ENCODE measurements at regions not wholly inside any gene's neighbourhood (a gene's known extent, or its start where the extent isn't known, plus 50 kb on each side); places are given as distances from the start of the nearest gene placed in this dataset.

DNA sequence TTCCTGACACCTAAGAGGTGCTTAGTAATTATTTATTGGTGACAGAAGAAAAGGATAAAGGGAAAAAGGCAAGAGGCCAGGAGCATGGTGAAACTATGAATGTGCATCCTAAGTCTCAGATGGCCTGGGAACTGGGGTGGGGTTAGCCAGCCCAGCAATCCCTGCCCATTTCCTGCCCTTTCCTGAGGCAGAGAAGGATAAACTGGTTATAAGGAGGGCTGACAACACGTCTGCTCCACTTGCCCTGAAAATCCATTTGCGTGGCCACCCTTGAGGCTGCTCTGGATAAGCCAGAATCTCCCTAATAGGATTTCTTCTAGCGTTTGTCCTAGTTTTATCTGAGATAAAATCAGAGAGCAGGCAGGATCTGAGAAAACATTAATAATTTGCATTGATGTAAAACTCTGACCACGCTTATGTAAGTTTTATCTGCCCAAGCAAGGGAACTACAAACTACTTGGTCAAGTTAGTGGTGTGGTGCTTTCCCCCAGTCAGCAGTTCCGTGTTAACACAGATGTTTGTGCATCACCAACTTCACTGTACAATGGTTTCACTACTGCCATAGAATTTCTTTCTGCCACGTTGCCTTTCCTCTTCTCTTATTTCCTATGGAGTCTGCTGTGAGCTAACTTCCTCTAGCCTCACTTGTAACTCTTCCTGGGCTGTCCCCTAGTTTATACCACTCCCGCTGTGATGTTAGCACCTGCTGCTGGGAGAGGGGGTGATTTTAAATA, 392.7 kb downstream of the RPS29 start:
- H3K27ac ChIP-seq: no peak overlapping the region

GRCh38 chr14:49191380-49191779, 394.8 kb downstream of the RPS29 start:
- TF ChIP-seq, protein P1, sequence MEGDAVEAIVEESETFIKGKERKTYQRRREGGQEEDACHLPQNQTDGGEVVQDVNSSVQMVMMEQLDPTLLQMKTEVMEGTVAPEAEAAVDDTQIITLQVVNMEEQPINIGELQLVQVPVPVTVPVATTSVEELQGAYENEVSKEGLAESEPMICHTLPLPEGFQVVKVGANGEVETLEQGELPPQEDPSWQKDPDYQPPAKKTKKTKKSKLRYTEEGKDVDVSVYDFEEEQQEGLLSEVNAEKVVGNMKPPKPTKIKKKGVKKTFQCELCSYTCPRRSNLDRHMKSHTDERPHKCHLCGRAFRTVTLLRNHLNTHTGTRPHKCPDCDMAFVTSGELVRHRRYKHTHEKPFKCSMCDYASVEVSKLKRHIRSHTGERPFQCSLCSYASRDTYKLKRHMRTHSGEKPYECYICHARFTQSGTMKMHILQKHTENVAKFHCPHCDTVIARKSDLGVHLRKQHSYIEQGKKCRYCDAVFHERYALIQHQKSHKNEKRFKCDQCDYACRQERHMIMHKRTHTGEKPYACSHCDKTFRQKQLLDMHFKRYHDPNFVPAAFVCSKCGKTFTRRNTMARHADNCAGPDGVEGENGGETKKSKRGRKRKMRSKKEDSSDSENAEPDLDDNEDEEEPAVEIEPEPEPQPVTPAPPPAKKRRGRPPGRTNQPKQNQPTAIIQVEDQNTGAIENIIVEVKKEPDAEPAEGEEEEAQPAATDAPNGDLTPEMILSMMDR (IDR thresholded peaks at IDR 0.05): no peak
- TF ChIP-seq ZFX (IDR thresholded peaks at IDR 0.05; ENCODE audit: borderline replicate concordance): no peak
- H3K27ac ChIP-seq: no peak overlapping the region

More for the DNA sequence above, 392.7 kb downstream of the RPS29 start:
- no peak for TF ChIP-seq ZFX (IDR thresholded peaks at IDR 0.05; ENCODE audit: borderline replicate concordance)
- TF ChIP-seq, protein P1 (IDR thresholded peaks at IDR 0.05): no peak

DNA sequence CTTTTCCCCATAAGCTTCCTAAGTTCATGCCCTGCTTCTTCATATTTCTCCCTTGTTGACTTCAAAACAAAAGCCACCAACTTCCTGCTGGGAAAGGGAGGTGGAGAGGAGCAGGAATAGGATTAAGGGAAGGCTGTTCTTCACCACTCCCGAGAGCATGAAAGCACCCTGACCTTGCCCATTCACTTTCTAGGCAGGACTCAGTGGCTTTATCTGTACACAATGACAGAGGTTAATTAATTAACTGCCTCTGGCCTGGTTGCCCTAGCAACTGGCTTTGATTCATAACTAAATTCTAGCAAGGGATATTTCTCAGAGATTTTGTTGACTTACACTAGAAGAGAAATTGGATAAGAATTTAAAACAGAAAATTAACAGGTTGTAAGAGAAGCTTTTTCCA, 396.8 kb downstream of the RPS29 start:
- no peak for TF ChIP-seq ZFX (IDR thresholded peaks at IDR 0.05; ENCODE audit: borderline replicate concordance)
- TF ChIP-seq, protein P1 (IDR thresholded peaks at IDR 0.05): no peak
- no peak overlapping the region for H3K27ac ChIP-seq

DNA sequence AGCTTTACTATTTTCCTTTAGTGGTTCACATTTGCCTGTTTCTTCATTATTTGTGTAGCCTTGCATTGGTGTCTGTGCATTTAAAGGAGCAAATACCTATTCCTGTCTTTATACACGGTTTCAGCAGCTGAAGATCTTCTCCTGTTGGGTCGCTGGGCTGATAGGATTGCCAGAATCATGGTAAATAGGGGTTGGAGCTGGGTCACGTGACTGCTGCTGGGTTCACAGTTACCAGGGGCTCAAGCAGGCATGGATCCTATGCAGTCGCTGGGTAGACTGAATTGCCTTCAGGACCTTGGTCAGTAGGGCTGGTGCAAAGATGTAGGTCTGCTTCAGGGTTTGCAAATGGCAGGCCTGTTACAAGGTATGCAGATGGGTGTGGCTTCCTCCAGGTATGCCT, 398.4 kb downstream of the RPS29 start:
- TF ChIP-seq ZFX (IDR thresholded peaks at IDR 0.05; ENCODE audit: borderline replicate concordance): no peak
- TF ChIP-seq, protein P1 (IDR thresholded peaks at IDR 0.05): no peak
- H3K27ac ChIP-seq: no peak overlapping the region

- H3K27ac ChIP-seq: no peak overlapping the region
These were observed 412.3 kb downstream of the RPS29 start for GRCh38 chr14:49173765-49174373.

GRCh38 chr14:49164074-49164473, 422.1 kb downstream of the RPS29 start:
- no peak overlapping the region for H3K27ac ChIP-seq
- TF ChIP-seq ZFX (IDR thresholded peaks at IDR 0.05; ENCODE audit: borderline replicate concordance): no peak
- TF ChIP-seq, protein P1 (IDR thresholded peaks at IDR 0.05): no peak

More at GRCh38 chr14:49173765-49174373, 412.3 kb downstream of the RPS29 start:
- no peak for TF ChIP-seq ZFX (IDR thresholded peaks at IDR 0.05; ENCODE audit: borderline replicate concordance)
- TF ChIP-seq, protein P1 (IDR thresholded peaks at IDR 0.05): peak; percentile 77

GRCh38 chr14:49160983-49161382, 425.2 kb downstream of the RPS29 start:
- TF ChIP-seq ZFX (IDR thresholded peaks at IDR 0.05; ENCODE audit: borderline replicate concordance): no peak
- TF ChIP-seq, protein P1 (IDR thresholded peaks at IDR 0.05): no peak

More at GRCh38 chr14:49160983-49161382, 425.2 kb downstream of the RPS29 start:
- H3K27ac ChIP-seq: no peak overlapping the region

Measured in 22Rv1 (cell line).